HepG2 (cell line): ENCODE measurements at regions not wholly inside any gene's neighbourhood (a gene's known extent, or its start where the extent isn't known, plus 50 kb on each side); places are given as distances from the start of the nearest gene placed in this dataset.
A peak's percentile ranks its signal among the peaks of the same experiment; 100 is the strongest.

Experiments
- ATAC-seq: fragments of 200-7000 bp; cut with Tn5 transposase; 3 replicates; pipeline ENCODE4 v1.9.1; 2020; ENCODE audit warnings: mild to moderate bottlenecking, moderate library complexity
- BruUV-seq: library from RNA; stranded (reverse); fragments of 400-500 nt; replicated peaks from 2 replicates; lab custom pipeline; 2021; lab: Mats Ljungman, UMichigan
- CTCF ChIA-PET: fragments of 300-600 bp; formaldehyde crosslinking; extraction: SDS; loops from one replicate; lab custom pipeline; 2021; ENCODE audit warnings: low total read pairs, inconsistent platforms, low intra/inter-chr PET ratio; lab: Yijun Ruan, JAX
- POLR2A ChIA-PET: fragments of 350-600 bp; sonication (Branson Sonifier 250); formaldehyde crosslinking; loops from one replicate; lab custom pipeline; 2020; ENCODE audit warnings: antibody characterized with exemption, inconsistent platforms; lab: Yijun Ruan, JAX
- DNase-seq: peaks from one replicate; pipeline ENCODE4 v3.0.0-alpha.2; 2015; ENCODE audit warnings: low spot score
- FAIRE-seq: peaks from 3 replicates; lab custom pipeline; 2011; peaks lifted over from hg19 to GRCh38; lab: Jason Lieb, UNC
- H2AFZ ChIP-seq: one replicate; pipeline ENCODE4 v1.6.1; 2011; ENCODE audit warnings: low read length, inconsistent platforms
- H3K27ac ChIP-seq: fragments of 300-600 bp; 3 replicates; pipeline ENCODE4 v1.8.0; 2011; ENCODE audit warnings: mixed run types, mild to moderate bottlenecking, mixed read lengths, low read length, inconsistent platforms; ENCODE audit not compliant: insufficient read depth; ENCODE audit errors: extremely low read length
- H3K27me3 ChIP-seq, 2 experiments: fragments of 200-600 bp in 1 of 2; 2 replicates in 1 of 2; 3 replicates in 1 of 2; pipeline versions ENCODE4 v1.6.0 to v1.8.0; 2011; ENCODE audit warnings: low read length in 2 of 2, mild to moderate bottlenecking in 2 of 2, moderate library complexity in 2 of 2, inconsistent platforms in 1 of 2; ENCODE audit not compliant: insufficient read depth in 2 of 2, control insufficient read depth in 1 of 2
- H3K36me3 ChIP-seq, 2 experiments: fragments of 200-600 bp in 1 of 2; replicated peaks in 1 of 2; 2 replicates in 1 of 2; 3 replicates in 1 of 2; pipeline versions ENCODE4 v1.5.1 to v1.8.0; 2011; ENCODE audit warnings: low read length in 2 of 2, inconsistent platforms in 1 of 2; ENCODE audit not compliant: insufficient read depth in 2 of 2, control insufficient read depth in 1 of 2
- H3K4me1 ChIP-seq: 2 replicates; pipeline ENCODE4 v1.5.1; 2012; ENCODE audit warnings: low read length, inconsistent platforms; ENCODE audit not compliant: insufficient read depth
- H3K4me2 ChIP-seq: 2 replicates; pipeline ENCODE4 v1.6.0; 2011; ENCODE audit warnings: low read depth, low read length, inconsistent platforms
- H3K4me3 ChIP-seq, 3 experiments: fragments of 200-600 bp in 1 of 3; sonication (generic), shearing (Covaris generic) in 1 of 3; replicated peaks in 1 of 3; 2 replicates each; pipeline ENCODE4 v1.5.1; 2011 to 2016; ENCODE audit warnings: low read length in 3 of 3, inconsistent platforms in 2 of 3, low read depth in 2 of 3, mild to moderate bottlenecking in 2 of 3, control low read depth in 1 of 3, mixed read lengths in 1 of 3; ENCODE audit not compliant: insufficient read depth in 1 of 3
- H3K79me2 ChIP-seq: one replicate; pipeline ENCODE4 v1.6.1; 2011; ENCODE audit warnings: low read length, inconsistent platforms; ENCODE audit not compliant: insufficient read depth
- H3K9ac ChIP-seq: 2 replicates; pipeline ENCODE4 v1.6.0; 2011; ENCODE audit warnings: mild to moderate bottlenecking, low read depth, low read length, inconsistent platforms; ENCODE audit not compliant: insufficient read depth
- H3K9me3 ChIP-seq: 2 replicates; pipeline ENCODE4 v1.5.1; 2012; ENCODE audit warnings: mild to moderate bottlenecking, low read length
- H4K20me1 ChIP-seq: 2 replicates; pipeline ENCODE4 v1.6.0; 2011; ENCODE audit warnings: inconsistent platforms, mild to moderate bottlenecking, low read length, moderate library complexity; ENCODE audit not compliant: insufficient read depth
- UBTF ChIP-seq: sonication (generic); formaldehyde crosslinking; IDR thresholded peaks from 2 replicates; pipeline ENCODE4 v1.4.0; 2020; ENCODE audit warnings: mild to moderate bottlenecking, missing genetic modification reagents
- ZNF768 ChIP-seq: sonication (generic); formaldehyde crosslinking; IDR thresholded peaks from 2 replicates; pipeline ENCODE4 v1.4.0; 2020; ENCODE audit warnings: missing genetic modification reagents
- WGBS: methylation state at CpG from one replicate; pipeline ENCODE4 v1.1.6; 2017; ENCODE audit warnings: low lambda C conversion rate; 5-methylcytosine and 5-hydroxymethylcytosine counted together
- in situ Hi-C: cut with HindIII; loops from 2 replicates; pipeline ENCODE4 v1.10.0; 2017; ENCODE audit warnings: low pct_unique_long_range_greater_than_20kb; ENCODE audit not compliant: extremely low pct_ligation_motif_present
- intact Hi-C: fragments of 100-400 bp; cut with micrococcal nuclease; formaldehyde crosslinking; loops from one replicate; pipeline ENCODE4 v1.10.0; 2022; ENCODE audit not compliant: unreplicated experiment

- Histone ChIP-seq H3K27me3 (peaks cover 9 to 84% of the 10 kb centered on the region in 2 experiments; a peak in 4 of 5 replicates), H3K9me3 (no peaks in the 10 kb centered on the region), H3K4me2 (no peak overlapping the region), H3K79me2 (no peaks in the 10 kb centered on the region), H3K9ac (no peak overlapping the region), H3K36me3 (no peaks in the 10 kb centered on the region), H3K4me1 (no peaks in the 10 kb centered on the region), H3K4me3 (no peak overlapping the region), H3K27ac (no peak overlapping the region), H2AFZ (no peak overlapping the region), H4K20me1 (no peaks in the 10 kb centered on the region)
- POLR2A ChIA-PET, result no interaction called here
- 13% methylated on average over 16 of the region's 21 CpGs for WGBS
- intact Hi-C loops, result no loop called here
- CTCF ChIA-PET, result no interaction called here
- TF ChIP-seq ZNF768 (CRISPR knock-in tag) (peak; percentile 91), UBTF (no peak)
- no peak for ATAC-seq
- no TSS peak for BruUV-seq
- FAIRE-seq, result no peak
- DNase-seq, result no peak
- in situ Hi-C loops, result no loop called here
These were observed 113.9 kb downstream of the CPZ start for GRCh38 chr4:8706216-8707044.
